Hematopoietic multipotent progenitor cell treated with erythropoietin and hydrocortisone succinate and interleukin-3 and kit ligand, for 17 days (in vitro differentiated cells): ENCODE measurements at regions not wholly inside any gene's neighbourhood (a gene's known extent, or its start where the extent isn't known, plus 50 kb on each side); places are given as distances from the start of the nearest gene placed in this dataset.

Source experiments
- DNase-seq: peaks from one replicate; pipeline ENCODE4 v3.0.0-alpha.2; 2015; ENCODE audit warnings: low spot score

DNA sequence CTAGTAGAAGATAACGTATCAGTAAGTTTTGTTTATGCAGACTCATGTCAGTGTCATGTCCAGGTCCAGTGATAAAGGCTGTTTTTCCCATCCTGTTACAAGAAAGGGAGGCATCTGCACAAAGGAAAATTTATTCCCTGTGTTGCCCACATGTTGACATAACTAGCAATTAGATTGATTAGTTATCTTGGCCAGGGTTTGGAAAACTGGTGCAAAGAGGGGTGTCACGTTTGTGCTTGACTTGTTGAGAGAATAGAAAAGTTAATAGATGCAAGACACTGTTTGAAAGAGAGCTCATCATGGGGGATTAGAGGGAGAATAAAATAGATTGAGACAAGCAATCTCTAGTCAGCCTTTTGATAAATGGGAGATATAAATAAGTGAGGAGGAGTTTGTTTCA lies 1357.0 kb upstream of the AGA start:
- DNase-seq, result no peak

DNA sequence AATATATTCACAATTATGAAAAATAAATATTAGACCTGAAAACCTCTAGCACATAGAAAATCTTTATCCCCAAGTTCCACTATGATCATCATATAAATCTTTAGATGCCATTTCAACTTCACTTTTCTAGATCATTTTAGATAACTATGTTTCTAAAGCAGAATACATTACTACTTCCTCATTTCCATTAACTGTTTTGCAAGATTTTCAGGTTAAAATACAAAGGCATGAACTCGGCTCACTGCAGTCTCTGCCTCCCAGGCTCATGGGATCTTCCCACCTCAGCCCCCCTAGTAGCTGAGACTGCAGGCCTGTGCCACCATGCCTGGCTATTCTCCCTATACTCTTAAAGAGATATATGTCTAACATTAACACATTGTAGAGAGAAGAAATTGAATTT lies 1365.9 kb upstream of the AGA start:
- DNase-seq, result no peak

DNA sequence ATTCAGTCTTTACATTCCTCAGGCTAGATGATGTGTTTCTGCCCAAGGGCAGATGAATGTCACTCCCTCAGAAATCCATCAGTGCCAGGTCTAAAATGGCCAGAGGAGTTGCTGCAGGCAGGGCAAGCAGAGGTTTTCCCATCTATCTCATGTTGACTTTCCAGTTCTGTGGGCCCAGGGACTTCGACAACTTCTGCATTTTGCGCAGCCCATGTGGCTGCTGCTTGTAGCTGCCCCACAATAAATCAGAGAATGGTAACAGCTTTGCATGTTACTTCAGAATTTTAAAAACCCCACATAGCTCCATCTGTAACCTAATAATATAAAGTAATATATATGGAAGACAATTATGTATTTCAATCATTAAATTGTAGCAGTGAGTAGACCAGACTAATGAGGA lies 1367.7 kb upstream of the AGA start:
- no peak for DNase-seq

DNA sequence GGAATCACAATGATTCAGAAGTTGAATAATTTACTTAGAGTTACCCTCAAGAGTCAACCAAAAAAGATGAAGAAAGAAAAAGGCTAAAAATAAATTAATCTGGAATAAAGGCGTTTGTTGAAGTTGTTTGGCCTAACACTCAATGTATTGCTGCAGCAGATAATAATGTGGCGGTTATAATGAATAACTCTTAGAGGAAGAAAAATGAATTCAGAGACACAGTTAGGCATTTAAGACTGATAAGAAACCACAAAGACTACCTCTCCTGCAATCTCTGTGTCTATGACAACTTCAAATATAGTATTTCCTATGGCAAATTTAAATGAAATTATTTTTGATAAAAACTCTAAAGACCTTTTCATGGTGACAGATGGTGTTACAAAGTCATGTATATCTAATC lies 1369.1 kb upstream of the AGA start:
- DNase-seq, result no peak

DNA sequence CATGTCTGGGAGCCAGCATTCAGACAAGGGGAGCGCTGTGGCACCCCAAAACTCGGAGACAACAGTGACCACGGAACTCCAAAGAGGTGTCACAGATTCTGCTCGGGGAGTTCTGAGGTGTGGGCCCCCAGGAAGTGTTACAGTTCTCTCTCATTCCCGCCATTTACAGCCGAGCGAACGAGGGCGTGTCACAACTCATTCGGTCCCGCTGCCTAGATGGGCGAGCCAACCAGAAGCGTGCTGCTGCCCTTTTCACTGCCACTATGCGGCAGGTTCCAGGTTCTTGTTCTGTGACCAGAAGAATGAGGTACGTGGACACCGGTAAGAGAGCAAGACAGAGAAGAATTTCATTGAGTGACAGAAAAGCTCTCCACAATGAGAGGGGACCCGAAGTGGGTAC lies 1370.6 kb upstream of the AGA start:
- no peak for DNase-seq

DNA sequence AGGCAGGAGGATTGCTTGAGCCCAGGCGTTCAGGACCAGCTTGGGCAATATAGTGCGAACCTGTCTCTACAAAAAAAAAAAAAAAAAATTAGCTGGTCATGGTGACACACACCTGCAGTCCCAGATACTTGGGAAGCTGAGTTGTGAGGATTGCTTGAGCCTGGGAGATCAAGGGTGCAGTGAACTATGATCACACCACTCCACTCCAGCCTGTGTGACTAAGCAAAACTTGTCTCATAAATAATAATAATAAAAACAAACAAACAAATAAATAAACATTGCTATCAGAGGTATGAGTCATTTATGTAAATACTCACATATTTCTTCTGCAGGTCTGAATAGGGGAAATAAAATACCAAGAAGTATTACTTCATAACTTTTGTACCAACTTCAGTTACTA lies 1372.7 kb upstream of the AGA start:
- DNase-seq, result no peak

DNA sequence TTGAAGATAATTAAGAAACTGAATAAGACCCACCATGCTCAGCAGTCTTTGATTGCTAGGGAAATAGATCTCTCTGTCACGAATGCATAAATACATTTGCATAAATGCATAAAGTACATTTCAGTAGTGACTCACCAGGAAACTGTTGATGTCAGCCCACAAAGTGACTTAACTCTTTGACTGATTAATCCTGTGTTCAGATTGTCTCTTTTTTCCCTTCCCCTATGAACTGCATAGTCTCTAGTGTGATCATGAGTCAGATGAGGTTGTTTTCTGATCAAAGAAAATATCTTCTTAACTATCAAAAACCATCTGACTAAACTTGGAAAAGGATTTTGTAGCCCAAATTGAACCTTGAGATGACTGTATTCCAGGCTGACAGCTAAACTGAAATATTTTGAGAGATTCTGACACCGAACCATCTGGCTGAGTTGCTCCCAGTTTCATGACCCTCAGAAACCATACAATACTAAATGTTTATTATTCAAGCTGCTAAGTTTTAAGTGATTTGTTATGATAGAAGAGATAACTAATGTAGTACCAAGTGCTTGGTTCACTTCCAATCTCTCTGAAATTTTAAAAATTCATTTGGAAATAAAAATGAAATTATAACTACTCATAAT lies 1381.5 kb upstream of the AGA start:
- no peak for DNase-seq

DNA sequence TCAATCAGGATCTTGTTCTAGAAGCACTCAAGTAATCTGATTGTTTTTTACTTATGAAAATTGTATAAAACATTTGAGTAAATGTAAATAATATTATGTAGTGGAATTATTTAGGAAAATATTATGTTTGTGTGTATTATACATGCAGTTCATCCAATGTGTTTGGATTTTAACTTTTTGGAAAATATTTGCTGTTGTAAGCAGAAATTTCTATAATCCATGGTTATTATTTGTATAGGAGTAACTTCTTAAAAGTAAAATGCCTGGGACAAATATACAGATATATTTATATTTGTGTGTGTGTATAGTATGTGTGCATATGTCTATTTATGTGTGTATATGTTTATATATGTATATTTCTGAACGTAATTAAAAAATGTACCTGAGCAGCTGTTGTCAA lies 1394.6 kb upstream of the AGA start:
- no peak for DNase-seq

DNA sequence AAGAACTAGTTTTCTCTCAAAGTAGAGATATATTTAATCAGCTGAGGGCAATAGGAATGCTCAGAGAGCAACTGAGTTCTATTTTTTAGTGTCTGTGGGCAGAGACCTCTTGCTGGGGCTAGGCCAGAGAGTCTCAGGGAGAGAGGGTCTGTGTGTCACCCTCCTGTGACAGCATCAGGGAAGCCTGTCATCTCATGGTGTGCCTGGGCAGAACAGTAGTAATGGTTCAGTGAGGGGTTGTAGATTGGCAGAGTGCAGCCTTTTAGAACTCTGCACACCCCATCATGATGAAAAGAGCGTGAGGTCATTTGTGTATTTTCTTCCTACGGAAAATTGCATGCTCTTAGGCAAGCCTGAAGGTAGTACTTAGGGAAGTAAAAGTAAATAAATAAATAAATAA lies 1396.5 kb upstream of the AGA start:
- DNase-seq, result no peak

DNA sequence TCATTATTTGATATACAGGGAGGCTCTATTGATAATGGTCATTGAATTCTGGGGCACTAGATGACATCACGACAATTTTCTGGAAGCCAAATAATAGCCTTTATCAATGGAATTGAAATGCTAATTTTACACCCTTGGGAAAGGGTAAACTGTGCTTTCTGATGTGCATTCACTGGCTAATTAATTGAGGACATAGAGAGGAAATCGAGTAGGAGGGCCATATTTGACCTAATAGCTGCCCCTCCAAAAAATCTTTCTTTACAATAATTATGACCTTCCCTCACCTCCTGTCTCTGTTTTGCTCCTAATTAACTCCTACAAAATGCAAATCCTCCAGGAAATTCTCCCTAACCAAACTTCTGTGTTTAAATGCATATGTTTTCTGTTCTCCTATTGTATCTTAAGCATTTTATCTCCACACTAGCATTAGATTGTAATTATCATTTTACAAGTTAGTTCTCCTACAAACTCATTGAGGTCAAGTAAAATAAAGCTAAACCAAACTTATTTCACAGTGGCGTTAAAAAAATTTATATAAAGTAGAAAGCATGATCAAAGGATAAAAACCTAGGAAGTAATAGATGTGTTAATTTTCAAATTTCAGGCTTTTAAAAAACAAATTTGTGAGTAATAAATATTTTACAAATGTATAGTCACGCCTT lies 1414.0 kb upstream of the AGA start:
- DNase-seq, result no peak

DNA sequence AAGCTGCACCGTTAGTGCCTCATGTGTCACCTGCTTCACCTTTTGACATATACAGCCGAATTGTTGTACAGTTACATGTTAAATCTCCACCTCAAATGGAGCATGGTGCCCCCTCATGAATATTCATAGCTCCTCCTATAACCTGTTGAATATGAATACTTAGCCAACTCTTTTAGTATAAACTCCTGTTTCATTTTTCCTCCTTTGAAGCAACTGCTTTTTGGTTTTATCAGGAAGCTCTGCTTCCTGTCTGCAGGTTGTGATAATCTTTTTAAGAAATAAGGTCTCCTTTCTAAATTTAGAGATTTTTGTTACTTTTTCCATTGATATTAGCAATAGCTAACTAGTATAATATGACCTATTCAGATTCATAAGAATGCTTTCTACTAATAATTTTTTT lies 1429.2 kb upstream of the AGA start:
- no peak for DNase-seq

DNA sequence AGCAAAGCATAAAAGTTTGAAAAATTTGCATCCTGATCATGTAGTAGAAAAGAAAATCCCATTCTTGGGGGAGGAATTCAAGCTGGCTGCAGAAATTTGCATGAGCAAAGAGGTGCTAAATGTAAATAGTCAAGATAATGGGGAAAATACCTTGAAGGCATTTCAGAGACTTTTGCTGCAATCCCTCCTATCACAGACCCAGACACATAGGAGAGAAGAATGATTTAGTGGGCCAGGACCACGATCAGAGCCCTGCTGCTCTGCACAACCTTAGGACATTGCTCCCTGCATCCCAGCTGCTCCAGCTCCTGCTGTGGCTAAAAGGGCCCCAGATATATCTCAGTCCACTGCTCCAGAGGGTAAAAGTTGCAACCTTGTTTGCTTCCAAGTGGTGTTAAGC lies 1439.7 kb upstream of the AGA start:
- no peak for DNase-seq

DNA sequence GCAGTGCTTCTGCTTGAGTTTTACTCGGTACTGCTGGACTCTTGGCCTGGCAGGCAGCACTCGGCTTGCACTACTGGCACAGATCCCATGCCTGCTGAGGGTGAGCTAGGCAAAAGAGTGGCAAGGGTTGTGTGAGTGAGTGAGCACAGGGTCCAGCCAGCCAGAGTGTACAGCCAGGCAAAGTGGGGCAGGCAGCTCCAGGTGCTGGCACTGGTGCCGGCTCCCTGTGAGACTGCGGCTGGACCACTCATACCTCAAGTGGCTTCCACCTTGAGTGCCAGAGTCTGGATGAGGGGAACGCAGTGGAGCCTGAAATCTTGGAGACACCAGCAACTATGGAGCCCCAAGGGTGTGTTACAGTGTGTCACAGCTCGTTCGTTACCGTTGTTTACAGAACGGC lies 1451.9 kb upstream of the AGA start:
- no peak for DNase-seq

DNA sequence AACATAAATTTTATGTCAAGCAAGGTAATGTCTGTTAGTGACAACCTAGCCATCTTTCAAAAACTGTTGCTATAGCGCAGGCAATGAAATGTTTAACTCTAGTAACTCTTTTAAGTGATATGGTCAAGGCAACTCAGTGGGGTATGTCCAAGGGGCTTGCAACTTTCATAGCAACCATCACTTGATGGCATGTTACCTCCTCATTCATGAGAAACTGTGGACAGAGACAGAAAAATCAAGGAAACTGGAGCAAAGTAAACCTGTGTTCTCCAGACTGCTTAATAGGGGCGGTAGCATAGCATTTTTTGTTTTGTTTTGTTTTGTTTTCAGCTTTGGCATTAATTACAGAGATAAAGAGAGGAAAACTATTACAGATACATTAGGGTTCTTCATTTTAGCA lies 1456.8 kb upstream of the AGA start:
- DNase-seq, result no peak

DNA sequence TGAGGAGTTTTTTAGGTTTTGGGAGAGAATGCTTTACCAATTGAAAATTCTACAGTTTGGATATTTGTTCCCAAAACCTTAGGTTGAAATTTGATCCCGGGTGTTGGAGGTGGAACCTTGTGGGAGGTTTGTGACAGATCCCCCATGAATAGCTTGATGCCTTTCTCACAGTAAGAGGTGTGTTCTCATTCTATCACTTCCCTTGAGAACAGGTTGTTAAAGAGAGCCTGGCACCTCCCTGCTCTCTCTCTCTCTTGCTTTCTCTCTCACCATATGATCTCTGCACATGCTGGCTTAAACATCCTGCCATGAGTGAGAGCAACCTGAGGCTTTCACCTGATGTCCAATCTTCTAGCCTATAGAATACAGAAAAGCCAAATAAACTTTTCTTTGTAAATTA lies 1475.5 kb upstream of the AGA start:
- no peak for DNase-seq

DNA sequence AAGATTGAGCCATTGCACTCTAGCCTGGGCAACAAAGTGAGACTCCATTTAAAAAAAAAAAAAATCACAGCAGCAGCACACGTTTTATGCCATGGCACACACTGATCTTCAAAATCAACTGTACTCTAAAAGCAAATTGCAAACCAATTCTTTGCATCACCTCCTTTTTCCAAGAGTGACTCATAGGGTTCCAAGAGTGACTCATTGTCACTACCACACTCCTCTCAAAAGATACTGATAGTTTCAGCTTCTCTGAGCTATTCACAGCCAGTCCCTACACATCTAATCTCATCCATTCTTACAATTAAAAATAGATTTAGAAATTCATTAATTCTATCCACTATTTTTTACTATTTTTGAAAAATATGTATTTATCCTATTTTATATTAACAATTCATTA lies 1494.9 kb upstream of the AGA start:
- DNase-seq, result no peak

DNA sequence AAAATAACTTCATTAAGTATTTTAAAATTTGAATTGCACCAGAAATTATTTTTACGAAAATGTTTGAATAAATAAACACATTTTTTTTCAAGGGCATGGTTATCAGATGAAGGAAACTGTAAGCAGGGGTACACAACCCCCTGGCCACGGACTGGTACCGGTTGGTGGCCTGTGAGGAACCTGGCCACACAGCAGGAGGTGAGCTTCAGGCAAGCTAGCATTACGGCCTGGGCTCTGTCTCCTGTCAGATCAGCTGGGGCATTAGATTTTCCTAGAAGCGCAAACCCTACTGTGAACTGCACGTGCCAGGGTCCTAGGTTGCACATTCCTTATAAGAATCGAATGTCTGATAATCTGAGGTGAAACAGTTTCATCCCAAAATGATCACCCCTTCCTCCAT lies 1499.7 kb upstream of the AGA start:
- no peak for DNase-seq

DNA sequence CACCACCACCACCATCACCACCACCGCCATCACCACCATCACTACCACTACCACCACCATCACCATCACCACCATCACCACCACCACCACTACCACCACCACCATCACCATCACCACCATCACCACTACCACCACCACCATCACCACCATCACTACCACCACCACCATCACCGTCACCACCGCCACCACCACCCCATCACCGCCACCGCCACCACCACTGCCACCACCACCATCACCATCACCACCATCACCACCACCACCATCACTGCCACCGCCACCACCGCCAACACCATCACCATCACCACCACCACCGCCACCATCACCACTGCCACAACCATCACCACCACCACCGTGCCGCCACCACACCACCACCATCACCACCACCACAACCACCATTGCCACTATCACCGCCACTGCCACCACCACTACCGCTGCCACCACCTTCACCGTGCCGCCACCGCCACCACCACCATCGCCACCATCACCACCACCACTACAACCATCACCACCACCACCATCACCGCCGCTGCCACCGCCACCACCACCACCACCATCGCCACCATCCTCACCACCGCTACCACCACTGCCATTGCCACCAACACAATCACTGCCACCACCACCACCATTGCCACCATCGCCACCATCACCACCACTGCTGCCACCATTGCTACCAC lies 1511.3 kb upstream of the AGA start:
- DNase-seq, result no peak

DNA sequence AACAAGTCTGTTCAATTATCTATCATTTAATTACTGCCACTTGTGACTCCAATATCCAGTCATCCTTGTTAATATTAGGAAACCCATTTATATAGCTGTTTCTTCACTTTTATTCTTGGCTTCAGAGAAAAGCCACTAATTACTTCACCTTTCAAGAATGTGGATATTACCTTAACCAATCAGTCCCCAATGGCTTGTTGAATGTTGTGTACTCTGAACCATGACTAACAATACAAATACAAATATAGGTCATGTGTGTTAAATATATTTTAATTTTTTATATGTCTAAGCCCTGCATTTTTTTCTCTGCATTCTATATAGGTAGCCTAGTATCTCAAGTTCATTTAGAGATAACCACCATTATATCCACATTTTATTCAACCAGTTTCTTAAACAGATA lies 1513.4 kb upstream of the AGA start:
- no peak for DNase-seq

DNA sequence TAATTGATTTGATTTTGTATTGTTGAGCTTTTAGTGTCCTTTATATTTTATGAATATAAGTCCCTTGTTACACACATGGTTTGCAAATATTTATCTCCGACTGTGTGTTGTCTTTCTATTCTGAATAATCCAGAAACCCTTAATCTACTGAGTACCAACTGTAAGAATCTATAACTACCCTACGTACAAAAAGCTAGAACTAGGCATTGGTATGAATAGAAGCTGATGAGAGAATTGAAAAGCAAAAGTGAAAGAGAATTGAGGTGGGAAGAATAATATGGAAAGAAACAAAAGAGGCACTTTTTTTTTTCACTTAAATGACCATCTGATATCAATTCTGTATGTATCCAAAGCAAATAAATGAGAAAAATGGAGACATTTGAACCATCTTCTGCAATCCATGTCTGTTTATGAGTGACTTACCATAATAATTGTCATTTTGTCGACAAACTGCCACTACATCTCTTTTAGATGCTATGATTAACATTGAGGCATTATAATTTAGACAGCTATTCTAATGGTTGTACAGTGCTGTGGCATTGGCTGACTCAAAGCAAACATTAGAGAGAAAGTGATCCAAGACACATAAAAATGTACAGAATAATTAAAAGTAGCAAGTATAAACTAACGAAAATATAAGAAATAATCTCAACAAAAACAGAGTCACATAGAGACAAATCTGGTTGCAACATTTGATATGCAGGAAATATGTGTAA lies 1516.6 kb upstream of the AGA start:
- DNase-seq, result no peak

DNA sequence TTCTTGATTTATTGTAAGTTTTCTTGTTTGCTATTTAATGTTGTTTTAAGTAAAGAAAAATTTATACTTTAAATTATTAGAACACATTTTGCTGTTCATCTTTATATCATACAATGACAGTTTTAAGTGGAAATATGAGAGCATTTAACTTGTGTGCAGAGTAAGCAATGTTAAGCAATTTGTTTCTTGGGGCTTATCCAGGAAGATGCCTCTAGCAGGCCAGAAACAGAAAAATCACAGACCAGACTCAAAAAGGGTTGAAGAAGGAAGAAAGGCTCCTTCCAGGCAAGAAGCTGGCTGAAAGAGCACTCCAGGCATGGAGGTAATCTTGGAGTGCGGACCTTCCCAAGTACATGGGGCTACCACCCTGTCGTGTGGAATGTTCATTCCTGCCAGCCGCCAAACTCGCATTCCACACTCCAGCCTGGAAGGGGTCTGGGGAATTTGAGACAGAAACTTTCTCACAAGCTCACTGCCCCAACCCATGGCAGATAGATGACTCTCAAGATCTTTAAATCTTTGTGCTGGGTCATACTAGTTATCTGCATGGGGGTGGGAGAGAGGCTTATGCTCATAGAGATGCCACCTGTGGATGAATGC lies 1521.3 kb upstream of the AGA start:
- no peak for DNase-seq

DNA sequence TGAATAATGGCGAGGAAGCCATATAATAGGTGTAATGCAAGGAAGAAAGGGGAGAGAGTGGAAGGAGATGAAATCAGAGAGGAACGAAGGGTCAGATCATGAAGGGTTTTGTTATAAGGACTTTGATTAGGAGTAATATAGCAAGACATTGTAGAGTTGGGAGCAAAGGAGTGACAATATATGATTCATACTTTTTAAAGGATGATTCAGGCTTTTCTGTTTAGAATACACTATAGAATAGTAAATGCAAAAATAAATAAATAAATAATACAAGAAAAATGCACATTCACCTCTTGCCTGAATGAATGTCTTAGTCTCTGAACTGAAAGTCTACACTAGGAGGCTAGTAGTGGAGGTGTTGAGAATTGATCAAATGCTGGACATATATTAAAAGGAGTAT lies 1524.4 kb upstream of the AGA start:
- DNase-seq, result no peak
